ENCODE measurements at regions not wholly inside any gene's neighbourhood (a gene's known extent, or its start where the extent isn't known, plus 50 kb on each side); places are given as distances from the start of the nearest gene placed in this dataset.

DNA sequence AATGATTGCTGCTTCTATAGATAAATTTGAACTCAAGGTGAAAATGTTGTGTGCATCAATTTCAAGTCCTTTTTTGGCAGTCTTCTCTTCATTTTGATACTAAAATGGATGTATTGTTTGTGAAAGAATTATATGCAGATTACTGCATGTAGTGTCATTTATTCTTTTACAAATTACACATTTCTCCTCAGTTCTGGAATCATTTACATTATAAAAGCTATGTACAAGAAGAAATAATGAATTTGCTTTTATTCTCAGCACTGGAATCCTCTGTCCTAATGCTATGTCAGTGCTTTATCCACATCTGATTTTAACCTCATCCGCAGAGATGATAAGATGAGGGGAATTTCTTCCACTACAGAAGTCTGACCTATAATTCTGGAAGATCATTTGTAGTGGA, 220.8 kb upstream of the UBE2E3 start:
- Histone ChIP-seq H3K4me3 (ENCODE audit: low read depth, low read length) (no peak overlapping the region), H3K27me3 (ENCODE audit: control insufficient read depth, insufficient read depth, low read length) (no peaks in the 10 kb centered on the region), H3K9ac (no peak overlapping the region), H3K4me1 (no peaks in the 10 kb centered on the region), H3K27ac (no peak overlapping the region), H3K9me3 (ENCODE audit: control insufficient read depth, low read length) (no peaks in the 10 kb centered on the region), H3K36me3 (ENCODE audit: control insufficient read depth, insufficient read depth, low read length) (no peaks in the 10 kb centered on the region), H2AFZ (no peak overlapping the region), H3K79me2 (no peaks in the 10 kb centered on the region), H3K4me2 (ENCODE audit: low read length) (no peak overlapping the region)
- TF ChIP-seq, protein P1, sequence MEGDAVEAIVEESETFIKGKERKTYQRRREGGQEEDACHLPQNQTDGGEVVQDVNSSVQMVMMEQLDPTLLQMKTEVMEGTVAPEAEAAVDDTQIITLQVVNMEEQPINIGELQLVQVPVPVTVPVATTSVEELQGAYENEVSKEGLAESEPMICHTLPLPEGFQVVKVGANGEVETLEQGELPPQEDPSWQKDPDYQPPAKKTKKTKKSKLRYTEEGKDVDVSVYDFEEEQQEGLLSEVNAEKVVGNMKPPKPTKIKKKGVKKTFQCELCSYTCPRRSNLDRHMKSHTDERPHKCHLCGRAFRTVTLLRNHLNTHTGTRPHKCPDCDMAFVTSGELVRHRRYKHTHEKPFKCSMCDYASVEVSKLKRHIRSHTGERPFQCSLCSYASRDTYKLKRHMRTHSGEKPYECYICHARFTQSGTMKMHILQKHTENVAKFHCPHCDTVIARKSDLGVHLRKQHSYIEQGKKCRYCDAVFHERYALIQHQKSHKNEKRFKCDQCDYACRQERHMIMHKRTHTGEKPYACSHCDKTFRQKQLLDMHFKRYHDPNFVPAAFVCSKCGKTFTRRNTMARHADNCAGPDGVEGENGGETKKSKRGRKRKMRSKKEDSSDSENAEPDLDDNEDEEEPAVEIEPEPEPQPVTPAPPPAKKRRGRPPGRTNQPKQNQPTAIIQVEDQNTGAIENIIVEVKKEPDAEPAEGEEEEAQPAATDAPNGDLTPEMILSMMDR (IDR thresholded peaks at IDR 0.05): no peak

DNA sequence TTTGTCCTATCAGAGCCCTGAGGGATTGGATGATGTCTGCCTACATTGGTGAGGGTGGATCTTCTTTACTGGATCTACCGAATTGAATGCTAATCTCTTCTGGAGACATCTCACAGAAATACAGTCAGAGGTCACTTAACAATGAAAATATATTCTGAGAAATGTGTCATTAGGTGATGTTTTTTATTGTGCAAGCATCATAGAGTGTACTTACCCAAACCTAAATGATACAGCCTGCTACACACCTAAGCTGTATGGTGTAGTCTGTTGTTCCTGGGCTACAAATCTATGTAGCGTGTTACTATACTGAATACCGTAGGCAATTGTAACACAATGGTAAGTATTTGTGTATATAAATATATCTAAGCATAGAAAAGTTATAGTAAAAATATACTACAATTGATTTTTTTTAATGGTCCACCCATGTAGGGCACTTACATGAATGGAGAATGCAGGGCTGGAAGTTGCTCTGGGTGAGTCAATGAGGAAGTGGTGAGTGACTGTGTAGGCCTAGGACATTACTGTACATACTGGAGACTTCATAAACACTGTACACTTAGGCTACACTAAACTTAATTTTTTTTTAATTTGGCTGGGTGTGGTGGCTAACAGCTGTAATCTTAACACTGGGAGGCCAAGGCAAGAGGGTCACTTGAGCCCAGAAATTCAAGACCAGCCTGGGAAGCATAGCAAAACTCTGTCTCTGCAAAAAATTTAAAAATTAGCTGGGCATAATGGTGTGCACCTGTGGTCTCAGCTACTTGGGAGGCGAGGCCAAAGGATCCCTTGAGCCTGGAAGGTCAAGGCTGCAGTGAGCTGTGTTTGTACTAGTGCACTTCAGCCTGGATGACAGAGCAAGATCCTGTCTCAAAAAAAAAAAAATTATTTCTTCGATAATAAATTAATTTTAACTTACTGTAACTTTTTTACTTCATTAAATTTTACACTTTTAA, 226.3 kb upstream of the UBE2E3 start:
- Histone ChIP-seq H3K9me3 (ENCODE audit: control insufficient read depth, low read length) (no peaks in the 10 kb centered on the region), H3K27me3 (ENCODE audit: control insufficient read depth, insufficient read depth, low read length) (no peaks in the 10 kb centered on the region), H3K4me2 (ENCODE audit: low read length) (no peak overlapping the region), H3K79me2 (no peaks in the 10 kb centered on the region), H3K4me1 (no peaks in the 10 kb centered on the region), H3K9ac (no peak overlapping the region), H2AFZ (no peak overlapping the region), H3K4me3 (ENCODE audit: low read depth, low read length) (no peak overlapping the region), H3K27ac (no peak overlapping the region), H3K36me3 (ENCODE audit: control insufficient read depth, insufficient read depth, low read length) (no peaks in the 10 kb centered on the region)
- TF ChIP-seq, protein P1 (IDR thresholded peaks at IDR 0.05): no peak

DNA sequence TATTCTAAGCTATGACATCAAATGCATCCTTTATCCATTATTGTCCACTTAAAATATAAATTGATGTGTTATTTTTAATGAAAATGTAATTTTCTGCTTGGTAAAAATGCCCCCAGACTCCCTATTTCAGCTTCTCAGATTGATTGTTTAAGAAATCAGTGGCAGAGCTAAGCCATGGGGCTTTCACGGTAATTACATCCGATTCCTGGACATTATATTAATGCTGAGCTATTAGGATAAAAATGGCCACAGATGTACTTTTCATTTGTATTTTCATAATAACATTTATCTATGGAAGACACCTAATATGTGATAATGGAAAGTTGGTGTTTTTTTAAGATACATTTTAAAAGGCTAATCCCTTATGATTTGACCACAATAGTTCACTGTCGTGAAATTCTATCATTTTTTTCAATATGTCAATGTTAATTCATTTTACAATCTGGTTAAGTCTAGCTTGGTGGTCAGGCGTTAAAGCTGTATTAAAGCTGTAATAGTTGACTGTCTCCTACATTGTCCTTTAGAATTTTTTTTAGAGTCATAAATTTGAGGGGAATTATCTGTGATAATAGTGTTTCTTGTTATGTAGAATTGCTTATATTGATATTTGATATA, 229.0 kb upstream of the UBE2E3 start:
- TF ChIP-seq, protein P1 (IDR thresholded peaks at IDR 0.05): no peak
- Histone ChIP-seq H3K9ac (no peak overlapping the region), H2AFZ (no peak overlapping the region), H3K27ac (no peak overlapping the region), H3K4me1 (no peaks in the 10 kb centered on the region), H3K4me2 (ENCODE audit: low read length) (no peak overlapping the region), H3K36me3 (ENCODE audit: control insufficient read depth, insufficient read depth, low read length) (no peaks in the 10 kb centered on the region), H3K27me3 (ENCODE audit: control insufficient read depth, insufficient read depth, low read length) (no peaks in the 10 kb centered on the region), H3K4me3 (ENCODE audit: low read depth, low read length) (no peak overlapping the region), H3K9me3 (ENCODE audit: control insufficient read depth, low read length) (no peaks in the 10 kb centered on the region), H3K79me2 (no peaks in the 10 kb centered on the region)

DNA sequence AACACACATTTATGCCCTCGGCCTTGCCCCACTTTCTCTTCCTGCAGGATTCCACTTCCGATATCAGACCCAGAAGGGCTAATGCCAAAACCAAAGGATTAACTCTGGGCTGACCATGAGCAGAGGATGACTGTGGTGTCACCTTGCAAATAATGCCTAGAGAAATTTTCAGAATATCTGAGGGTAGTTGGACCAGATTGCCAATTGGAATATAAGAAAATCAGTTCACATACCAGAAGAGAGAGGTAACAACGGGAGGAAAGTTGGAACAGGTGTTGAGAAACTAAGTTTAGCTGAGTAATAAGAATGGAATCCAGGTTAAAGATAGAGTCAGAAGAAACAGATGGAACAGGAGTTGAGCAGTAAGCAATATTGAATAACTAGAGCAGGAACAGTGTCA, 232.7 kb upstream of the UBE2E3 start:
- TF ChIP-seq, protein P1 (IDR thresholded peaks at IDR 0.05): no peak
- H3K9me3 ChIP-seq (ENCODE audit: control insufficient read depth, low read length): no peaks in the 10 kb centered on the region
- no peak overlapping the region for H3K27ac ChIP-seq
- H3K4me3 ChIP-seq (ENCODE audit: low read depth, low read length): no peak overlapping the region
- no peaks in the 10 kb centered on the region for H3K36me3 ChIP-seq (ENCODE audit: control insufficient read depth, insufficient read depth, low read length)
- no peak overlapping the region for H3K4me2 ChIP-seq (ENCODE audit: low read length)
- no peaks in the 10 kb centered on the region for H3K27me3 ChIP-seq (ENCODE audit: control insufficient read depth, insufficient read depth, low read length)
- H3K4me1 ChIP-seq: no peaks in the 10 kb centered on the region
- no peak overlapping the region for H3K9ac ChIP-seq
- H2AFZ ChIP-seq: no peak overlapping the region
- H3K79me2 ChIP-seq: no peaks in the 10 kb centered on the region

All from parathyroid adenoma (tissue), 2 donors.